ENCODE measurements at regions not wholly inside any gene's neighbourhood (a gene's known extent, or its start where the extent isn't known, plus 50 kb on each side); places are given as distances from the start of the nearest gene placed in this dataset.

GRCh38 chr5:118156181-118156580, 832.2 kb downstream of the DTWD2 start:
- TF ChIP-seq POLR2A (IDR thresholded peaks at IDR 0.05; ENCODE audit: low read length) = no peak
- TF ChIP-seq GATA1 (IDR thresholded peaks at IDR 0.05; ENCODE audit: low read depth, low read length) = no peak
